H1 (cell line): ENCODE measurements at regions not wholly inside any gene's neighbourhood (a gene's known extent, or its start where the extent isn't known, plus 50 kb on each side); places are given as distances from the start of the nearest gene placed in this dataset.

Source experiments
- CTCF ChIA-PET: fragments of 300-600 bp; sonication (Branson Sonifier 250); formaldehyde crosslinking; loops from one replicate; lab custom pipeline; 2021; ENCODE audit not compliant: partially characterized antibody; lab: Charles Lee
- POLR2A ChIA-PET: fragments of 300-600 bp; sonication (Branson Sonifier 250); formaldehyde crosslinking; loops from one replicate; lab custom pipeline; 2021; ENCODE audit warnings: inconsistent platforms; ENCODE audit not compliant: partially characterized antibody; lab: Charles Lee
- DNase-seq, 2 experiments: peaks; one replicate each; pipeline versions ENCODE4 v3.0.0 to v3.0.0-alpha.2; 2010 to 2022; ENCODE audit warnings: low spot score in 2 of 2, low read depth in 1 of 2, mixed read lengths in 1 of 2
- FAIRE-seq: peaks from 2 replicates; lab custom pipeline; 2011; peaks lifted over from hg19 to GRCh38; lab: Jason Lieb, UNC
- H2AFZ ChIP-seq: 2 replicates; pipeline ENCODE4 v1.8.1; 2012; ENCODE audit warnings: low read length, inconsistent platforms
- H2AK5ac ChIP-seq: 2 replicates; pipeline ENCODE4 v1.6.1; 2013; ENCODE audit warnings: low read depth, low read length
- H2BK120ac ChIP-seq: replicated peaks from 2 replicates; pipeline ENCODE3; 2013; ENCODE audit warnings: low read depth, low read length, inconsistent platforms
- H2BK12ac ChIP-seq: 2 replicates; pipeline ENCODE4 v1.6.1; 2013; ENCODE audit warnings: low read depth, low read length
- H2BK15ac ChIP-seq: 2 replicates; pipeline ENCODE4 v1.6.1; 2013; ENCODE audit warnings: low read length
- H2BK20ac ChIP-seq: 2 replicates; pipeline ENCODE4 v1.6.1; 2013; ENCODE audit warnings: low read length
- H2BK5ac ChIP-seq: 2 replicates; pipeline ENCODE4 v1.6.1; 2013; ENCODE audit warnings: low read depth, low read length
- H3K14ac ChIP-seq: 2 replicates; pipeline ENCODE4 v1.6.1; 2013; ENCODE audit warnings: inconsistent platforms; ENCODE audit not compliant: insufficient read length
- H3K18ac ChIP-seq: 2 replicates; pipeline ENCODE4 v1.6.1; 2013; ENCODE audit warnings: low read length; ENCODE audit errors: extremely low read depth
- H3K23ac ChIP-seq: 2 replicates; pipeline ENCODE4 v1.6.1; 2013; ENCODE audit warnings: inconsistent platforms; ENCODE audit not compliant: insufficient read length
- H3K23me2 ChIP-seq: 2 replicates; pipeline ENCODE4 v1.6.1; 2013; ENCODE audit warnings: low read depth, low read length
- H3K27ac ChIP-seq: 2 replicates; pipeline ENCODE4 v1.6.1; 2011; ENCODE audit warnings: low read depth, low read length, inconsistent platforms
- H3K27me3 ChIP-seq, 4 experiments: replicated peaks in 1 of 4; 1 replicate in 1 of 4; 2 replicates in 3 of 4; pipeline versions ENCODE4 v1.6.1 to v1.8.1; 2011 to 2013; ENCODE audit warnings: low read length in 3 of 4, mild to moderate bottlenecking in 3 of 4, inconsistent platforms in 2 of 4, mixed read lengths in 2 of 4, moderate library complexity in 1 of 4; ENCODE audit not compliant: control insufficient read depth in 3 of 4, insufficient read depth in 3 of 4; ENCODE audit errors: extremely low read depth in 1 of 4
- H3K36me3 ChIP-seq, 4 experiments: 2 replicates each; pipeline versions ENCODE4 v1.6.1 to v1.8.1; 2011 to 2013; ENCODE audit warnings: mild to moderate bottlenecking in 4 of 4, low read length in 3 of 4, moderate library complexity in 2 of 4, control low read depth in 1 of 4, inconsistent platforms in 1 of 4; ENCODE audit not compliant: insufficient read depth in 4 of 4, control insufficient read depth in 2 of 4
- H3K4ac ChIP-seq: replicated peaks from 2 replicates; pipeline ENCODE3; 2013; ENCODE audit warnings: low read length, low read depth, mixed read lengths, inconsistent platforms; ENCODE audit not compliant: insufficient read length
- H3K4me1 ChIP-seq, 4 experiments: replicated peaks in 1 of 4; 1 replicate in 1 of 4; 2 replicates in 3 of 4; pipeline versions ENCODE4 v1.6.1 to v1.8.1; 2011 to 2013; ENCODE audit warnings: low read length in 3 of 4, inconsistent platforms in 2 of 4, mixed read lengths in 1 of 4; ENCODE audit not compliant: insufficient read depth in 4 of 4, control insufficient read depth in 3 of 4
- H3K4me2 ChIP-seq, 2 experiments: 2 replicates each; pipeline versions ENCODE4 v1.6.1 to v1.8.1; 2011 to 2013; ENCODE audit warnings: low read depth in 2 of 2, low read length in 2 of 2, control low read depth in 1 of 2, inconsistent platforms in 1 of 2, mild to moderate bottlenecking in 1 of 2; ENCODE audit not compliant: insufficient read depth in 1 of 2
- H3K4me3 ChIP-seq, 4 experiments: fragments of 200-600, 300-600 bp in 1 of 4; sonication (generic), shearing (Covaris generic), sonication (Bioruptor Twin) in 1 of 4; 2 replicates each; pipeline versions ENCODE4 v1.5.1 to v1.8.1; 2011 to 2016; ENCODE audit warnings: low read length in 4 of 4, low read depth in 3 of 4, control low read depth in 2 of 4, inconsistent platforms in 2 of 4, mild to moderate bottlenecking in 2 of 4, mixed read lengths in 1 of 4, moderate library complexity in 1 of 4; ENCODE audit not compliant: insufficient read depth in 2 of 4; ENCODE audit errors: extremely low read depth in 1 of 4
- H3K56ac ChIP-seq: replicated peaks from 2 replicates; pipeline ENCODE3; 2013; ENCODE audit warnings: low read depth, mild to moderate bottlenecking, mixed read lengths, low read length, inconsistent platforms; ENCODE audit not compliant: insufficient read length
- H3K79me1 ChIP-seq: 2 replicates; pipeline ENCODE4 v1.6.1; 2013; ENCODE audit warnings: low read depth, low read length, control low read depth
- H3K79me2 ChIP-seq, 2 experiments: 2 replicates each; pipeline versions ENCODE4 v1.6.1 to v1.8.1; 2012 to 2013; ENCODE audit warnings: low read length in 2 of 2, mild to moderate bottlenecking in 2 of 2, inconsistent platforms in 1 of 2; ENCODE audit not compliant: insufficient read depth in 2 of 2, control insufficient read depth in 1 of 2
- H3K9ac ChIP-seq, 4 experiments: replicated peaks in 1 of 4; 1 replicate in 1 of 4; 2 replicates in 3 of 4; pipeline versions ENCODE4 v1.6.1 to v1.8.1; 2011 to 2013; ENCODE audit warnings: low read depth in 3 of 4, low read length in 3 of 4, control low read depth in 2 of 4, mild to moderate bottlenecking in 2 of 4, moderate library complexity in 2 of 4, inconsistent platforms in 1 of 4; ENCODE audit errors: extremely low read depth in 1 of 4
- H3K9me3 ChIP-seq, 2 experiments: 2 replicates each; pipeline versions ENCODE4 v1.6.1 to v1.8.1; 2012 to 2013; ENCODE audit warnings: mild to moderate bottlenecking in 2 of 2, moderate library complexity in 2 of 2, control low read depth in 1 of 2, inconsistent platforms in 1 of 2, low read depth in 1 of 2, low read length in 1 of 2, mixed read lengths in 1 of 2; ENCODE audit not compliant: insufficient read depth in 2 of 2
- H4K20me1 ChIP-seq, 2 experiments: replicated peaks in 1 of 2; 2 replicates each; pipeline versions ENCODE3 to v1.8.1; 2011 to 2013; ENCODE audit warnings: inconsistent platforms in 2 of 2, low read length in 2 of 2, mild to moderate bottlenecking in 1 of 2; ENCODE audit not compliant: insufficient read depth in 2 of 2, control insufficient read depth in 1 of 2
- H4K5ac ChIP-seq: 2 replicates; pipeline ENCODE4 v1.6.1; 2013; ENCODE audit warnings: low read length, low read depth, mixed read lengths, inconsistent platforms; ENCODE audit not compliant: insufficient read length
- H4K8ac ChIP-seq: 2 replicates; pipeline ENCODE4 v1.8.0; 2013; ENCODE audit warnings: mild to moderate bottlenecking, moderate library complexity, low read length, inconsistent platforms; ENCODE audit not compliant: insufficient read depth; ENCODE audit errors: extremely low read depth
- H4K91ac ChIP-seq: replicated peaks from 2 replicates; pipeline ENCODE3; 2013; ENCODE audit warnings: low read length, mixed read lengths, inconsistent platforms; ENCODE audit not compliant: insufficient read length
- ASH2L ChIP-seq: fragments of 200-600, 300-600 bp; sonication (generic); IDR thresholded peaks from one replicate; pipeline ENCODE4 v1.7.1; 2017; ENCODE audit warnings: low read length
- CHD1 ChIP-seq: IDR thresholded peaks from 2 replicates; pipeline ENCODE4 v1.6.1; 2012; ENCODE audit warnings: low read depth, low read length, improper control_type of control experiment
- EGR1 ChIP-seq: IDR thresholded peaks from 2 replicates; pipeline ENCODE4 v1.6.1; 2011; ENCODE audit warnings: low read depth, low read length, borderline replicate concordance
- HDAC2 ChIP-seq, 2 experiments: fragments of 300-600 bp in 1 of 2; sonication (generic) in 1 of 2; IDR thresholded peaks; 2 replicates each; pipeline ENCODE4 v1.6.1; 2011 to 2012; ENCODE audit warnings: low read depth in 2 of 2, low read length in 2 of 2, mild to moderate bottlenecking in 2 of 2, moderate library complexity in 2 of 2, borderline replicate concordance in 1 of 2, inconsistent platforms in 1 of 2
- KDM1A ChIP-seq: fragments of 200-600, 300-600 bp; sonication (generic); IDR thresholded peaks from 2 replicates; pipeline ENCODE4 v1.7.1; 2016; ENCODE audit warnings: mild to moderate bottlenecking, low read length, borderline replicate concordance
- SIN3A ChIP-seq, 2 experiments: IDR thresholded peaks in 1 of 2; conservative IDR thresholded peaks in 1 of 2; 2 replicates each; pipeline ENCODE4 v1.6.1; 2011 to 2012; ENCODE audit warnings: low read length in 2 of 2, improper control_type of control experiment in 1 of 2, low read depth in 1 of 2, mild to moderate bottlenecking in 1 of 2
- SIRT6 ChIP-seq: IDR thresholded peaks from one replicate; pipeline ENCODE4 v1.7.1; 2012; ENCODE audit warnings: low read length, inconsistent platforms
- SP1 ChIP-seq: IDR thresholded peaks from 2 replicates; pipeline ENCODE4 v1.6.1; 2011; ENCODE audit warnings: low read depth, low read length
- TAF1 ChIP-seq: IDR thresholded peaks from 2 replicates; pipeline ENCODE4 v1.6.1; 2011; ENCODE audit warnings: mild to moderate bottlenecking, low read depth, low read length
- YY1 ChIP-seq: IDR thresholded peaks from 2 replicates; pipeline ENCODE4 v1.6.1; 2011; ENCODE audit warnings: low read depth, mild to moderate bottlenecking, low read length
- ZNF274 ChIP-seq: IDR thresholded peaks from 2 replicates; pipeline ENCODE4 v1.7.0; 2012; ENCODE audit warnings: low read length, borderline replicate concordance; ENCODE audit errors: extremely low read depth
- TF ChIP-seq, protein P1 (sequence below): IDR thresholded peaks from 2 replicates; pipeline ENCODE4 v1.6.1; 2012; ENCODE audit warnings: inconsistent platforms

- FAIRE-seq, result no peak
- H3K79me2 ChIP-seq, result no peaks in the 10 kb centered on the region
- H4K5ac ChIP-seq, result no peak overlapping the region
- H2BK20ac ChIP-seq, result no peak overlapping the region
- no peak overlapping the region for H3K23ac ChIP-seq
- no peak overlapping the region for H2BK12ac ChIP-seq
- no peak overlapping the region for H3K4me3 ChIP-seq
- no peak overlapping the region for H3K4ac ChIP-seq
- H3K9ac ChIP-seq, result no peak overlapping the region
- H2AK5ac ChIP-seq, result no peak overlapping the region
- H3K23me2 ChIP-seq, result no peaks in the 10 kb centered on the region
- H4K8ac ChIP-seq, result no peak overlapping the region
- no peak overlapping the region for H3K27ac ChIP-seq
- H3K27me3 ChIP-seq, result no peaks in the 10 kb centered on the region
- no peaks in the 10 kb centered on the region for H3K36me3 ChIP-seq
- H3K14ac ChIP-seq, result no peak overlapping the region
- H3K18ac ChIP-seq, result no peak overlapping the region
- no peak overlapping the region for H2BK15ac ChIP-seq
- no peak for DNase-seq
- ChIA-PET POLR2A (no interaction called here), CTCF (interaction anchor here (1.0 kb wide), 1 partner anchor 20 kb away, joined by 3 read pairs; no protein-coding TSS in a partner anchor)
- 0 out of 7 replicates have a peak, but pooled peaks cover 0 to 3% (median 0%) of the 10 kb centered on the region in 4 experiments for H3K4me1 ChIP-seq
- H3K79me1 ChIP-seq, result no peaks in the 10 kb centered on the region
- no peak overlapping the region for H2AFZ ChIP-seq
- no peak overlapping the region for H3K4me2 ChIP-seq
- no peaks in the 10 kb centered on the region for H4K20me1 ChIP-seq
- TF ChIP-seq, protein P1, sequence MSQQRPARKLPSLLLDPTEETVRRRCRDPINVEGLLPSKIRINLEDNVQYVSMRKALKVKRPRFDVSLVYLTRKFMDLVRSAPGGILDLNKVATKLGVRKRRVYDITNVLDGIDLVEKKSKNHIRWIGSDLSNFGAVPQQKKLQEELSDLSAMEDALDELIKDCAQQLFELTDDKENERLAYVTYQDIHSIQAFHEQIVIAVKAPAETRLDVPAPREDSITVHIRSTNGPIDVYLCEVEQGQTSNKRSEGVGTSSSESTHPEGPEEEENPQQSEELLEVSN, result no peak
- TF ChIP-seq SIRT6 (no peak), KDM1A (no peak), SP1 (no peak), YY1 (no peak), CHD1 (no peak), HDAC2 (IDR thresholded peaks at IDR 0.05; ENCODE audit: borderline replicate concordance in 1 of 2, low read depth in 2 of 2, low read length in 2 of 2) (no peak), ASH2L (no peak), TAF1 (no peak), SIN3A (conservative IDR thresholded peaks at IDR 0.05 in 1 of 2, IDR thresholded peaks at IDR 0.05 in 1 of 2; ENCODE audit: low read depth in 1 of 2, low read length in 2 of 2) (no peak), EGR1 (no peak), ZNF274 (no peak)
- no peak overlapping the region for H4K91ac ChIP-seq
- no peak overlapping the region for H2BK5ac ChIP-seq
- no peak overlapping the region for H2BK120ac ChIP-seq
- no peak overlapping the region for H3K56ac ChIP-seq
- H3K9me3 ChIP-seq, result no peaks in the 10 kb centered on the region
These were observed 476.5 kb downstream of the PDGFC start for GRCh38 chr4:156495091-156495490.
